Kidney (tissue), 13 donors: ENCODE measurements at regions not wholly inside any gene's neighbourhood (a gene's known extent, or its start where the extent isn't known, plus 50 kb on each side); places are given as distances from the start of the nearest gene placed in this dataset.

Source experiments
- DNase-seq, 5 donors: peaks; one replicate each; pipeline ENCODE4 v3.0.0-alpha.2; 2013 to 2020
- FAIRE-seq: peaks from 2 replicates; lab custom pipeline; 2012; peaks lifted over from hg19 to GRCh38; lab: Jason Lieb, UNC
- H3K27ac ChIP-seq, 2 donors: one replicate each; pipeline ENCODE4 v1.7.0; 2013; ENCODE audit warnings: low read depth in 2 of 2, low read length in 2 of 2, inconsistent platforms in 1 of 2
- H3K27me3 ChIP-seq: one replicate; pipeline ENCODE4 v1.7.1; 2013; ENCODE audit warnings: low read length, inconsistent platforms; ENCODE audit not compliant: control insufficient read depth, insufficient read depth
- H3K36me3 ChIP-seq, 3 donors: one replicate each; pipeline versions ENCODE4 v1.7.0 to v1.7.1; 2013; ENCODE audit warnings: low read length in 3 of 3, control low read depth in 1 of 3, inconsistent platforms in 1 of 3; ENCODE audit not compliant: insufficient read depth in 3 of 3, control insufficient read depth in 2 of 3
- H3K4me1 ChIP-seq, 3 donors: one replicate each; pipeline versions ENCODE4 v1.7.0 to v1.7.1; 2013; ENCODE audit warnings: low read length in 3 of 3, inconsistent platforms in 1 of 3, low read depth in 1 of 3; ENCODE audit not compliant: control insufficient read depth in 2 of 3, insufficient read depth in 2 of 3
- H3K4me3 ChIP-seq, 3 donors: one replicate each; pipeline versions ENCODE4 v1.7.0 to v1.8.1; 2013; ENCODE audit warnings: low read length in 3 of 3, control low read depth in 1 of 3, inconsistent platforms in 1 of 3
- H3K9ac ChIP-seq, 3 donors: one replicate each; pipeline versions ENCODE4 v1.7.0 to v1.7.1; 2013; ENCODE audit warnings: low read length in 3 of 3, control low read depth in 1 of 3, inconsistent platforms in 1 of 3
- H3K9me3 ChIP-seq, 3 donors: one replicate each; pipeline versions ENCODE4 v1.7.0 to v1.7.1; 2013; ENCODE audit warnings: low read length in 3 of 3, control low read depth in 1 of 3, inconsistent platforms in 1 of 3; ENCODE audit not compliant: control insufficient read depth in 2 of 3, insufficient read depth in 1 of 3
- CTCF ChIP-seq: IDR thresholded peaks from 3 replicates; pipeline ENCODE4 v1.5.1; 2012; ENCODE audit warnings: mild to moderate bottlenecking, moderate library complexity, borderline replicate concordance; ENCODE audit not compliant: insufficient read depth; ENCODE audit errors: extremely low read depth
- intact Hi-C: fragments of 100-400 bp; cut with DNase I; formaldehyde crosslinking; loops from one replicate; pipeline ENCODE4 v1.11.1; 2022
- donor health status: control.
- donor health status: control.
- donor health status: control.
- donor health status: control.
- donor health status: control.
- donor health status: DM: yes; HTN: yes; CAD: no.
- donor health status: Normal renal cell carcinoma (clear cell type).

- no peak for DNase-seq
- no peak overlapping the region for H3K4me3 ChIP-seq
- H3K4me1 ChIP-seq, result no peaks in the 10 kb centered on the region
- H3K36me3 ChIP-seq, result no peaks in the 10 kb centered on the region
- H3K9ac ChIP-seq, result no peak overlapping the region
- FAIRE-seq, result no peak
- intact Hi-C loops, result no loop called here
- TF ChIP-seq CTCF, result no peak
- H3K27me3 ChIP-seq, result no peaks in the 10 kb centered on the region
- no peak overlapping the region for H3K27ac ChIP-seq
- no peaks in the 10 kb centered on the region for H3K9me3 ChIP-seq
Measured at GRCh38 chr13:108376308-108376707, 106.8 kb downstream of the TNFSF13B start.

- H3K9me3 ChIP-seq, result no peaks in the 10 kb centered on the region
- H3K9ac ChIP-seq, result no peak overlapping the region
- H3K36me3 ChIP-seq, result no peaks in the 10 kb centered on the region
- no peak overlapping the region for H3K4me3 ChIP-seq
- no peak overlapping the region for H3K27ac ChIP-seq
- FAIRE-seq (no peak), DNase-seq (no peak)
- no peaks in the 10 kb centered on the region for H3K27me3 ChIP-seq
- intact Hi-C loops, result no loop called here
- no peak for TF ChIP-seq CTCF
- H3K4me1 ChIP-seq, result no peaks in the 10 kb centered on the region
Measured at GRCh38 chr13:108377646-108378206, 108.2 kb downstream of the TNFSF13B start.

GRCh38 chr13:108383667-108384066 lies 114.1 kb downstream of the TNFSF13B start:
- Histone ChIP-seq H3K9ac (no peak overlapping the region), H3K4me1 (no peaks in the 10 kb centered on the region), H3K27ac (no peak overlapping the region), H3K36me3 (no peaks in the 10 kb centered on the region), H3K4me3 (no peak overlapping the region), H3K9me3 (no peaks in the 10 kb centered on the region), H3K27me3 (no peaks in the 10 kb centered on the region)
- intact Hi-C loops, result no loop called here
- TF ChIP-seq CTCF, result no peak
- no peak for DNase-seq
- FAIRE-seq, result no peak

GRCh38 chr13:108387156-108387555 lies 117.6 kb downstream of the TNFSF13B start:
- Histone ChIP-seq H3K4me3 (no peak overlapping the region), H3K36me3 (no peaks in the 10 kb centered on the region), H3K9ac (no peak overlapping the region), H3K27me3 (no peaks in the 10 kb centered on the region), H3K4me1 (no peaks in the 10 kb centered on the region), H3K9me3 (no peaks in the 10 kb centered on the region), H3K27ac (no peak overlapping the region)
- FAIRE-seq (no peak), DNase-seq (no peak)
- TF ChIP-seq CTCF, result no peak
- intact Hi-C loops, result no loop called here
